GM12892 (cell line): ENCODE measurements at regions not wholly inside any gene's neighbourhood (a gene's known extent, or its start where the extent isn't known, plus 50 kb on each side); places are given as distances from the start of the nearest gene placed in this dataset.

Source experiments
- POLR2A ChIP-seq: IDR thresholded peaks from 2 replicates; pipeline ENCODE4 v1.6.1; 2011; ENCODE audit warnings: low read depth, low read length, control low read depth
- POLR2AphosphoS5 ChIP-seq: IDR thresholded peaks from 2 replicates; pipeline ENCODE4 v1.6.1; 2011; ENCODE audit warnings: low read depth, low read length, control low read depth
- TAF1 ChIP-seq: IDR thresholded peaks from 2 replicates; pipeline ENCODE4 v1.6.1; 2011; ENCODE audit warnings: low read depth, mild to moderate bottlenecking, control low read depth, low read length, borderline replicate concordance

DNA sequence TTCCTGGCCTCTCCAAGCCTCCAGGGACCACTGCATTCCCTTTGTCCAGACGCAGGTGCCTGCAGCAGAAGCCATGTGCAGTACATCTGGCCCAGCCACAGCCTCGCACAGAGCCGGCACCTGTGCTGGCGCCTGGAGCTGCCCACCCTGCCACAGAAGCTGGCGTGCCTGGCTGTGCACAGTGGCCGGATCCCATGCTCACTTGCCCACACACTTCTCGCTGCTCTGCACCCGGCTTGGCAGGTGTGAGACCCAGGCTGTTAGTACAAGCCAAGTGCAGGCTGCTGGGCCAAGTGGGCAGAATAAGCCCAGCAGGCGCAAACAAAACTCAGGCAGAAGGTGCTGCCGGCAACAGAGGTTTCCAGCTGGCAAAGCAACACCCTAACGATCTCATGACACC, 124.5 kb upstream of the CCDC150 start:
- no peak for TF ChIP-seq TAF1
- TF ChIP-seq POLR2A, result no peak
- TF ChIP-seq POLR2AphosphoS5, result no peak
